GM23248 (cell line): ENCODE measurements at regions not wholly inside any gene's neighbourhood (a gene's known extent, or its start where the extent isn't known, plus 50 kb on each side); places are given as distances from the start of the nearest gene placed in this dataset.

Experiments used
- EZH2 ChIP-seq: fragments of 200-600 bp; sonication (generic); IDR thresholded peaks from 2 replicates; pipeline ENCODE4 v1.6.1; 2018; ENCODE audit warnings: antibody characterized with exemption, mild to moderate bottlenecking; ENCODE audit not compliant: insufficient read depth, poor library complexity, severe bottlenecking
- EZH2phosphoT487 ChIP-seq: fragments of 200-600 bp; sonication (generic); IDR thresholded peaks from 2 replicates; pipeline ENCODE4 v1.6.1; 2018; ENCODE audit warnings: antibody characterized with exemption, moderate library complexity, mild to moderate bottlenecking, low read depth; ENCODE audit not compliant: insufficient read depth

DNA sequence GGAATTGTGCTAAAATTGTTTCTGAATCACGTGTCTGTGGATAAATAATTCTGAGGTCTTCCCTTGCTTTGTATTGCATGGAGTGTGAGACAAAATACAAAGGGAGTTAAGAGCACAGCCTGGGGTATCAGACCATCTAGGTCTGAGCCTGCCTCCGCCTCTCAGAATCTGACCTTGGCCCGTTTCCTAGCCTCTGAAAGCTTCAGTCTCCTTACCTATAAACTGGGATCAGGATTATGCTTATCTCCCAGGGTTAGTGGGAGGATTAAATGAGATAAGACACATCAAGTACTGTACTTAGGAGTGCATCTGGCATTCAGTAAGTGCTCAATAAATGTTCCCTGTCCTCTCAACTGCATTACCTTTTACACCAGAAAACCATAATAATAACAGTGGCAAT, 140.6 kb upstream of the TENM3 start:
- TF ChIP-seq EZH2phosphoT487 = no peak
- TF ChIP-seq EZH2 = no peak
